Germinal center (tissue), 1 donor: ENCODE measurements at regions not wholly inside any gene's neighbourhood (a gene's known extent, or its start where the extent isn't known, plus 50 kb on each side); places are given as distances from the start of the nearest gene placed in this dataset.

Experiments used
- DNase-seq: peaks from one replicate; pipeline ENCODE4 v3.0.0; 2012; ENCODE audit warnings: mixed read lengths, low spot score

DNA sequence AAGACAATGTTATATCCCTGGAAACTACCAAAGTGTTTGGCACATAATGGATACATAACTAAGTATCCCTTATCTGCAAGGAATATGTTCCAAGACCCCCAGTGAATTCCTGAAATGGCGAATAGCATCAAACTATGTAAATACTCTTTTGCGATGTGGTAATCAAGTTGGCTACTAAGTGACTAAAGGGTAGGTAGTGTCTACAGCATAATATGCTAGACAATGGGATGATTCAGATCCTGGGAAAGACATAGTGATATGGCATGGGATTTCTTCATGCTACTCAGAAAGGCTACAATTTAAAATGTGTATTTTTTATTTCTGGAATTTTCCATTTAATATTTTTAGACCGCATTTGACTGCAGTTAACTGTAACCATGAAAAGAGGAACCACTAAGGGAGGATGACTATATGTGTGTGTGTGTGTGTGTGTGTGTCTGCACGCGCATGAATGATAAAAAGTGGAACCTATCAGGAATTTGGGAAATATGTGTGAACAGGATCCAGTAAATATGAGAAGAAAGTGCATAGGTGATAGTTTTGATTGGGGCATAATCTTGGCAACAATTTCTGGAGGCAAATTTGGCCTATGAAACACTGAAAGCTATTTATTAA lies 1899.9 kb downstream of the NCAM2 start:
- DNase-seq = no peak

DNA sequence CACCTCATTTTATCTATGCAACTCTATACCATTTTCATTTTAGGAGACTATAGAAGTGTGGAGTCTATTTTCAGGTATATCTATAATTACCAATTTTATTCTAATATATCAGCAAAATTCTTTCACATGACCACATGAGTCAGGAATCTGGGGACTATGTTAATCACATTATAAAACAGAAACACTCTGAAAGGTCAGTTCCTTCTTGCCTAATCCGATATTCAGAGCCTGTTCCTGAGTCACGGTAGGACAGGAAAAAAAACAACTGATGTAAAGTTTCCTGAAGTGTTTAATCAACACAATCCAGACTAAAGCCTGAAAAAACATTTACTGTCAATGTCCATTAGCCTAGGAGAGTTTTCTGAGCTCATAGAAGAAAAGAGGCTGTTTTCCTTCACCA lies 1902.3 kb downstream of the NCAM2 start:
- DNase-seq = no peak

DNA sequence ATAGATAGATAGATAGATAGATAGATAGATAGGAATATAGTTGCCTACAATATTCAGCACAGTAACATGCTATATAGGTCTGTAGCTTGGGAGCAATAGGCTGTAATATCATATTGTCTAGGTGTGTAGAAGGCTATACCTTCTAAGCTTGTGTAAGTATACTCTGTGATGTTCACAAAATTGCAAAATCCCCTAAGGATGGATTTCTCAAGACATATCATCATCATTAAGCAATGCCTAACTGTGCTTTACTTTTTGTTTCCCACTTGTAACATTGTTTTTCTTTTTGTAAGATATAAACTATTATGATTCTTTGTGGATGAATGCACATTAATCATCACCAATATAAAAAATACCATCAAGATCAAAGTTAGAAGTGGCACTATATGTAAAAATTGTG lies 1905.6 kb downstream of the NCAM2 start:
- DNase-seq = no peak

DNA sequence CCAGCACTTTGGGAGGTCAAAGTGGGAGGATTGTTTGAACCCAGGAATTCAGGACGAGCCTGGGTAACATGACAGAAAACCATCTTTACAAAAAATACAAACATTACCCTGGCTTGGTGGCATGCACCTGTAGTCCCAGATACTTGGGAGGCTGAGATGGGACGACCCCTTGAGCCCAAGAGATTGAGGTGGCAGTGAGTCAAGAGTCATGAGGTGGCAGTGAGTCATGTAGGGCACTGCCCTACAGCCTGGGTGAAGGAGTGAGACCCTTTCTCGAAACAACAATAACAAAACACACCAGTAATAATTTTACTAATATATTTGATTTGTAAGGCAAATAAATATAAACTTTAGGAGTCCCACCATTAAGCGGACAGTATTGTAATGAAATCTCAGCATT lies 1906.2 kb downstream of the NCAM2 start:
- DNase-seq = no peak

DNA sequence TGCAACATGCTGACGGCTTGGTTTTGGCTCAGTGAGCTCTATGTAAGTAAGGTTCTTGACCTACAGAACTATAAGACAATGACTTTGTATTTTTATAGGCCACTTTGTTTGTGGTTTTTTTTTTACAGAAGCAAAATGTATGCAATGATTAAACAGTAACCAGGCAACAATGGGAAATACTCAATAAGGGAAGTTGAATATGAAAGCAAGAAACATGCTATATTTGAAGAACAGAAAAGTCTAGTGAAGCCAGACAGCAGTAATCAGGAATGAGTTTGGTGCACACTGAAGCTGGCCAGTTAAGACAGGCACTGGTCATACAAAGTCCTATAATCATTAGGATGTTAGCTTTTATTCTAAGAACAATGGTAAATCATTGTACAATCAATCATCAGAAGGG lies 1926.8 kb downstream of the NCAM2 start:
- DNase-seq = no peak

DNA sequence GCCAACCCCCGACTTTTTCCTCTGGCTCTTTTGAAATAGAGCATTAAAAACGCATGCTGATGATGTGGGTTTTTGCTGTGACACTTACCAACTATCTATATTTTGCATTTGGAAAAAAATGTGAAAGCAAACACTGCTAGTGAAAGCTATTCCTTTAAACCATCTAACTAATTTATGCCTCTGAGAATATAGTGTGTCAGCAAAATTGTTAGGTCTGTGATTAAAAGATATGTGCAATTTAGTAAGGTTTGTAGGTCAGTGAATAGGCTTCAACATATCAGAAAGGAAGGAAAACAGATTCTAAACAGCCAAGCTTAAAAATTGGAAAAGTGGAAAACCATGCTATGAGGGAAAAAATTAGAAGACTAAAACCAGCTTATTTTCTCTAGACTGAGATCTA lies 1929.3 kb downstream of the NCAM2 start:
- no peak for DNase-seq

DNA sequence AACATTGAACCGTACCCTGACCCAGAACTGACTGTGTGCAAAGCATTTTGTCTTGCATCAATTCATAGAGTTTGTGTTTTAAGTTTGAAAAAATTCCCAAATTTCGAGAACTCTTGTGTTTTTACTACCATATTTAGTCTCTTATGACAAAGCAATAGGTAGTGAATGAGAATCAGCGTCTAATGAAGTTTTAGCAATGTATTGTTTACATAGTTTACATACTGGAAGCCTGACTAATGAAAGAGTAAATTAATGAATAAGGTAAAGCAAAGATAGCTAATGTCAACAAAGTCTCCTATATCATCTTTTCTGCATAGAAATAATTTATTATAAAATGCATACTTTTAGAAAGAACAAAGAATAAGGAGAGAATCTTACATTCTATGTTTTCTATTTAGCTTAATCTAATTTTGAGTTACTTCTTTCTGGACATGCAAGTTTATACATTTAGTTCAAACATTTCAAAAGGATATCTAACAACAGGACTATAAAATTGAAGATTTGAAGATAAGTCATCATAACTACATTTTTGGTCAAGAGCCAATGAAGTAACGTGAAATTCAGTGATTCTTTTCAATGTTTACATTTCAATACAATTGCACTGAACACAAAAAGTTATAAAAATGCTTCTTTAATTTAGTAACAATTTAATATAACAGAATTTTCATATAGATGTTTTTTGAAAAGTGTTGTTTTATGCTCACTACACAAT lies 1943.7 kb downstream of the NCAM2 start:
- no peak for DNase-seq

DNA sequence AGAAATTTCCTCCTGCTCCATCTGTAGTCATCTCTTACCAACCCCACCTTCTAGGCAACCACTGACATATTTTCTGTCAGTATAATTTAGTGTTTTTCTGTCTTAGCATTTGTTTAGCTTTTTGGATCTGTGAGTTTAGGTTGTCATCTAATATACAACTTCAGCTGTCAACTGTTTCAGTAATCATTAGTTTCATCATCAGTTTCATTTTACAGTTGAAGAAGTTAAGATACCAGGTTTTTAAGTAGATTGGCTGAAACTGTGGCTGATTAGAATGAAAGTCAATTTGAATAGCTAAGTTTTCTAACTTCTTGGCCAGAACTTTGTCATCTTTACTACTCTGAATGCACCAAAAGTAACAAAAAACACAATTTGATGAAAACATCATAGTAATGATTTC lies 1957.3 kb downstream of the NCAM2 start:
- no peak for DNase-seq

DNA sequence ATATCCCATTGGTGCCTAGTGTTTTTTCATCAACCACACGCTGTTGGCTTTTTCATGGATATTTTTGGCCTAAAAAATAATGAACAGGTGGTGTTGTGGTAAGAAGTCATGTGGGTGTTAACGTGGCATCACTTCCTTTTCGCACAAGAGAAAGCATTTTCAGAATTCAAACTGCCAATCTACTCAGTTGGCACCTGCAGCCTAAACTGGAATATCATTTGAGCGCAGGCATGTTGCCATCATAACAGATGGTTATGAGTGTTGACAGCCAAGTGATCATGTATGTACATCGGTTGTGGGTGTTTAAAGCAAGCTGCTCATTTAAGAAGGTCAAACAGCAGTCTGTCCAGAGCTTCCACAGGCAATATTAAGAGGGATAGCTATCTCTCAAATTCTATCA lies 1963.0 kb downstream of the NCAM2 start:
- no peak for DNase-seq

DNA sequence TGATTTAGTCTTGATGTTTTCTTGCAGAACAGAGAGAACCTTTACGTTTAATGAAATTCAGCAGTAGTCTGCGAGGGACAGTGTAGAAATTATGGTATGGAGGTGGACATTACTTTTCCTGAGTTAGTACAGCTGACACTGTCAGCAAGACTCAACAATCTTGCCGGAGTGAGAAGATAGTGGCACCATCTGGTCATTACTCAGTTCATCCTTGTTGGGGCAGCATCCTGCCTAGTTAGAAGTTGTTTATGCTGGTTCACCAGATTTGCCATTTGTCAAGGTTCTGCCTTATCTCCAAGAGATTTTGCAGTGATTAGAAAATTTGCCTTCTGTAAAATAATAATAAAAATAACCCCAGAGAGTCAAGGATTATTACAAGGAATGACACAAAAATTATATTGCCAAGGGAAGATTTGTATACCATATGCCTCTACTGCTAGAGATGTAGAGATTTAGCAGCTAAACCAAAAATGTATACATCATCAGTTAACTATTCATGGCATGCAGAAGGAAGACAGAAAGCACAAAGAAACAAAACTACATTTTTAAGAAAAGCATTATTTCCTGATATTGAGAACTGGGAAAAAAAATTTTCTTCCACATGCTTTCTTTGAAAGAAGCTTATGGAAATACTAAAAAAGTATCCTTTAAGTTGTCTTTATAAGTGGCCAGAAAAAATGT lies 1967.4 kb downstream of the NCAM2 start:
- no peak for DNase-seq

DNA sequence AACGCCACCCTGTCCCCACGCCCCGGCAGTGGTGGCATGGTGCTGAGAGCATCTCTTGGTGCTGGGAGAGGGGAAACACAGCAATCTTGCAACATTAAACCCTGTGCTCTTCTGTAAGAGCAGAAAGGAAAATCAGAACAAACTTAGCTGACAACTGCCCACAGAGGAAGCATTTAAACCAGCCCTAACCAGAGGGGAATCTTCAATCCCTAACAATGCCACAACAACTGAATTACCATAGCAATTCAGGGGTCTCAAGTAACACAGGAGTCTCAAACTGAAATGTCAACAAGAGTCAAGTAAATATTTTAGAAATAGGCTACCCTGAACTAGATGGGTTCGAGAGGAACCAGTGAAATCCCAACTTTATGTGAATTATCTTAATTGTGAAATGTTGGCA lies 1983.6 kb downstream of the NCAM2 start:
- DNase-seq = no peak

DNA sequence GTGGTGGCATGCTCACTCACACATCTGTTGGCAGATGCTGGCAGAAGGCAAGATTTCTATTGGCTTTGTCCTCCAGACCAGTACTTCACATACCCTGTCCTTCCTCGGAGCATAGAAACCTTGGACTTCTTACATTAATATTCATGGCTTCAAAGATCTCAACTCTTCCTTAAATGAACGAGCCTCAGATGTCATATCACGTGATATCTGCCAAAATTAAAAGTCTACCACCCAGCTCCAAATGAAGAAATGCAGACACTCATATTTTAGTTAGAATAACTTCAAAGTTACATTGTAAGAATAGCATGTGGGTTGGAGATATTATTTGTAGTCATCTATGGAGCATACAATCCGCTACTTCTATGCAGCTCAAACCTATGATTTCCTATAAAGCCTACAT lies 1994.9 kb downstream of the NCAM2 start:
- no peak for DNase-seq

DNA sequence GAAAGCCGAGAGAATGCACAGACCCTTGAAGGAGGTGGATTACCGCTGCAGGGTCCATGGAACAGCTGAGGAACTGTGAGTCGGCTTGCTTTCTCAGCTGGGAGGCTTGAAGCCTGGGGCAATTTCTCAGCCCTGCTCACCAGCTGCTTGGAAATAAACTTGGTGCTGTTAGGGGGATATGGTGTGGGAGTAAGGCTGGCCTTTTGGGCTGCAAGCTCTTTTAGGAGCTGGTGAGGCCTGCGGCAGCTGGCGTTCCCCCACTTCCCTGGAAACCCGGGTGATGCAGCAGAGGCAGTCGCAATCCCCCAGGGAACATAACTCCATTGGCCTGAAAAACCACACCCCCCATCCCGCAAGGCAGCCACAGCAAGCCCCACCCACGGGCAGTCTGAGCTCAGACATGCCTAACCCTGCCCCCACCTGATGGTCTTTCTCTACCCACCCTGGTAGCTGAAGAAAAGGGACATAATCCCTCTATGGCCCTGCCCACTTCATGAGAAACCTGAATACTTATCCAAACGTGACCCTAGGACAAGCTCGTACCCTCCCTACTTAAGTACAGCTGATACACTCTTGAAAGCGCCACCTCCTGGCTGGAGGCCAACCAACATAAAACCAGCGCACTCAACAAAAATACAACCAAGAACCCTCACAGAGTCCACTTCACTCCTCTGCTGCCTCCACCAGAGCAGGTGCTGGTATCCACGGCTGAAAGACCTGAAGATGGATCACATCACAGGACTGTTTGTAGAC lies 1995.8 kb downstream of the NCAM2 start:
- DNase-seq = no peak

DNA sequence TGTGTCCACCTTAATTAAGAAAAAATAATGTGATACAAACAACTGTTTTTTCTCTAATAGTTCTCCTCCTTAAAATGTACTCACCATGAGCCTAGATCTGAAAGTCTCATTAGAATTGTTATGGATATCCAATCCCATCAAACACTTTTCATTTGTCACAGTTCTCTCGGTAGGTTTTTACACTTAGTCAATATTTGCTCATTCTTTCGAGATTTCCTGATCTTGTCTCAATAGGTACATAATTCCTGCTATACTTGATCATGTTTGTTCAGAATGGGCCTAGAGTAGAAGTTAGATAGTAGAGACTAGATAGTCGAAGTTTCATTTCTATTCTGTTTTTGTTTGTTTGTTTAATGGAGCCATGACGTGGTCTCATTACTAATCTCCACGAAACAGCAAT lies 2005.7 kb downstream of the NCAM2 start:
- no peak for DNase-seq

DNA sequence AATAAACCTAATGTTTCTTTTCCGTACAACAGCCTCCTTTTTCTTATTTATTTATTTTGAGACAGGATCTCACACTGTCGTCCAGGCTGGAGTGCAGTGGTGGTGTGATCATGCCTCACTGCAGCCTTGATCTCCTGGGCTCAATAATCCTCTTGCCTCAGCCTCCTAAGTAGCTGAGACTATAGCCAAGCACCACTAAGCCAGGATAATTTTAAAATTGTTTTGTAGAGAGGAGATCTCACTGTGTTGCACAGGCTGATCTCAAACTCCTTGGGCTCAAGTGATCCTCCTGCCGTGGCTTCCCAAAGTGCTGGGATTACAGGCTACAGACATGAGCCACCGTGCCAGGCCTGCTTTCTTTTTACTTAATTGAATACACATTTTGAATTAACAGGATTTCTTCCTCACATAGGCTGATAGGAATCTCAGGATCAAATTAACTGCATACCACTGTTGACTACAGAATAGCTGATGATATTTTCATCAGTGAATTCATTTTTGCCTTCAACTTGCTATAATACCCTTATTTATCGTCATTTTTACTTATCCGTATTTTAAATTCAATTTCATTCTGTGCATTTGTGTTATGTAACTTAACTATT lies 2010.5 kb downstream of the NCAM2 start:
- DNase-seq = no peak

DNA sequence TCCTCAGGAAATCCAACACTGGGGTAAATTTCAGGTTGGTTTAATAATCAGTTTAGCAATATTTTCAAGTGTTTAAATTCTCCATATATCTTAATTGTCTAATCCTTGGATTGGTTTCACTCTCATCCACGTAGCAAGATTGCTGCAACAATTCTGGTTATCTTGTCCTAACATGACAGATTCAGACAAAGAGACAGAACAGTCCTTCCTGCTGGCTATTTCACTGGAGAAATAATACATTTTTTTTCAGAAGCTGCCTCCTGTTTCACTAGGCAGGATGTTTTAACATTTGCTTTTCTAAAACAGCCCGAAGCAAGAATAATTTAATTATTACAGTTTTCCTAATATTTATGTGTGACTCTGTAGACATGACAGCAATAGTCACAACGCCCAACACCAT lies 2011.2 kb downstream of the NCAM2 start:
- no peak for DNase-seq

DNA sequence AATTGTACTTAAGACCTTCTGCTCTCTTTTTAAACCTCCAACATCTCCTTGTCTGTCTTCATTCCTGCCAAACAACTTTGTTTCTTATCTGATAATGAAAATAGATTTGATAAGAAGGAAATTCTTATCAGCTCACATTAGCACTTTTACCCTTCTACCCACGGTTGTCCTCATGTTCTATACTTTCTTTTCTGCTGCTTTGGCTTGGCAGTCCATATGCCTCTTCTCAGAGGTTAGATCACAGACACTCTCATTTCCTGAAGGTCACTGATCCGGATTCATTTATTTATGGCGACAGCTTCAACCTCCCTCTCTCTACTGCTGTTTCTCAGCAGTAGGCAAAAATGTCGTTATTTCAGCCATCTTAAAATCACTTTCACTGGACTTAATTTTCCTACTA lies 2015.8 kb downstream of the NCAM2 start:
- no peak for DNase-seq

DNA sequence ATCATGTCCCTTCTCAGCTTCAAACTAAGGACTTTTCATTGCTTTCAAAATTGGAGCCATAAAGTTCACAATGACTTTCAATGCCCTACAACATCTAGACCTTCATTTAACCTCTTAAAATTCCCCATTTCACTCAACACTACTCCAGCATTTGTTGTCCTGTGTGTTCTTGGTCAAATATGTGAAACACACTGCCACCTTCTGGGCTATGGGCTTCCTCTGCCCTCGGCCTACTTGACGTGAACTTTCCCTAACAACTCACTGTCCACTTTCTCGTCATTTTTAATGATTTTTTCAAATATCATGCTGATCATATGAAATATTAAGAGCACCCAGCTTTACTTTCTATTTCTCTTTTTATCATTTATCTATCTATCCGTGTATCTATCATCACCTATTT lies 2018.4 kb downstream of the NCAM2 start:
- no peak for DNase-seq

DNA sequence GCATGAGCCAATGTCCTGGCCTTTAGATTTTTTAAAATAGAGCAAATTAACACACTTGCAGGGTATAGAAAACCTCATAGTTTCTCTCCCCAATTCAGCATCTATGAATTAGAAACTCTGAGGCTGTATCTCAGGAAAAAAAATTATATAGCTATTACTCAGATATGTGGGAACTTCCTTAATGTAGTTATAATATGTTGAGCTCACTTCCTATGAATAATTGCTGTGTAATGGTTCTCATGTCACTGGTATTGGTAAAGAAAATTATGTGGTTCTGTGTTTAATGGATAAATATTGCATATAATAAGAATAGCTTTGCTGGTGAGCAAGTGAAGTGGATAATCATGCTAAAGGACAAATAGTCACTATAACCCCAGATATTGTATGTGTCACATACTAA lies 2019.8 kb downstream of the NCAM2 start:
- DNase-seq = no peak

DNA sequence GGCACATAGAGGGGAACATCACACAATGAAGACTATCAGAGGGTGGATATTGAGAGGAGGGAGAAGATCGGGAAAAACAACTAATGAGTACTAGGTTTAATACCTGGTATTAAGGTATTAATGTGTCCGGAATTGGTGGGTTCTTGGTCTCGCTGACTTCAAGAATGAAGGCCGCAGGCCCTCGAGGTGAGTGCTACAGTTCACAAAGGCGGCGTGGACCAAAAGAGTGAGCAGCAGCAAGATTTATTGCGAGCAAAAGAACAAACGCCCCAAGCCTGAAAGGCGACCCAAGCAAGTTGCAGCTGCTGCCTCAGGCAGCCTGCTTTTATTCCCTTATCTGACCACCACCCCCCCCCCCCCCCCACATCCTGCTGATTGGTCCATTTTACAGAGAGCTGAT lies 2022.8 kb downstream of the NCAM2 start:
- DNase-seq = no peak

DNA sequence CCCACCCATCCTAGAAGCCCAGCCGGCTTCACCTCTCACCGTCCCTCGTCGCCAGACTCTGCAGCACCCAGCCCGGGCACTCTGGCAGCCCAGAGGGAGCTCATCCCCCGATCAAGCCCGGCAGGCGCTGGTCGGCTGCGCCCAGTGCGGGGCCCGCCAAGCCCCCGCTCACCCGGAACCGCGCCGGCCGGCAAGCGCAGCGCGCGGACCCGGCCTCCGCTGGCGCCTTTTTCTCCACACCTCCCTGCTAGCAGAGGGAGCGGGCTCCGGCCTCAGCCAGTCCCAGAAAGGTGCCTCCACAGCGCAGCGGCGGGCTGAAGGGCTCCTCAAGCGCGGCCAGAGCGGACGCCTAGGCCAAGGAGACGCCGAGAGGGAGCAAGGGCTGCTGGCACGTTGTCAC lies 2023.3 kb downstream of the NCAM2 start:
- no peak for DNase-seq

DNA sequence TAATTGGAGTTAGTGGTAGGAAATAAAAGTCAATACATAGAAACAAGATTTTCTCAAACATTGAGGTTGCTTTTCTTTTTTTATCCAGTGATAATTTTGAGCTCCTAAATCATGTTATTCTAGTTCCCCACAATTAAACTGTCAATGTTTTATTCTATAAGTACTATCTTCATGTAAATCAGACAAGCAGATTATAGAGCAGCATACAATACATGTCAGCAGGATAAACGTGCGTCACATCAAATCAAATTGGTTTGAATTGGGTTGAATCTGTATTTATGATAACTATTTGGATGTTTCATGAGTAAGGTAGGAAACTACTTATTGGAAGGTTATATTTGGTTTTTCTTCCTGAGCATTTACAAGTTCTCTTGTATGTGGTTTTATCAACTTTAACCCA lies 2028.7 kb downstream of the NCAM2 start:
- no peak for DNase-seq

DNA sequence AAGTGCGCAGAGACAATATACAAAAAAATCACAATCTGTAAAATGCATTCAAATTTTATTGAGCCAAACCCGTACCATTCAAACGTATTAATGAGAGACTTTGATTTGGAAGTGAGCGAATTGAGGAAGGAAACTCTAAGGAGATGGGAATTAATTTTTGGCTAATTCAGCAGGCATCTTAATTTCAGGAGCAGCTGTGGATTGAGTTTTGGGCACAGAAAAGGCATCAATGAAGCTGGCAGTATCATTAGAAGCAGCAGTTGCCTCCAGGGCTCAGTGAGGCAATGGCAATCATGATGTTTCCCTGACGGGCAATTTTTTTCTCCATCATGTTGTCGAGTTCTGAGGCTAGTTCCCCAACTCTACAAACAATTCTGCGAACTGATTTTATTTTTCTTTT lies 2041.6 kb downstream of the NCAM2 start:
- no peak for DNase-seq
